HG03097 (cell line): ENCODE measurements at regions not wholly inside any gene's neighbourhood (a gene's known extent, or its start where the extent isn't known, plus 50 kb on each side); places are given as distances from the start of the nearest gene placed in this dataset.
A peak's percentile ranks its signal among the peaks of the same experiment; 100 is the strongest.
"Not testable (repeated sequence)": the region's sequence is repeated elsewhere in the genome, so short reads cannot be mapped to it uniquely, and the experiment has no call there.

Experiments
- ATAC-seq: cut with Tn5 transposase; IDR thresholded peaks from one replicate; pipeline ENCODE4 v1.9.1; 2021; ENCODE audit not compliant: unreplicated experiment, low FRiP score

- ATAC-seq, result no peak
Observed at GRCh38 chr18:23311351-23312121, 141.6 kb upstream of the RIOK3 start.

- no peak for ATAC-seq
Observed at GRCh38 chr18:23313379-23313778, 139.7 kb upstream of the RIOK3 start.

GRCh38 chr18:23314672-23315071 lies 138.4 kb upstream of the RIOK3 start:
- no peak for ATAC-seq

- ATAC-seq, result no peak
Observed at GRCh38 chr18:23316316-23316715, 136.8 kb upstream of the RIOK3 start.

GRCh38 chr18:23316988-23317387 lies 136.1 kb upstream of the RIOK3 start:
- no peak for ATAC-seq

GRCh38 chr18:23317975-23318675 lies 135.0 kb upstream of the RIOK3 start:
- no peak for ATAC-seq

GRCh38 chr18:23320709-23321236 lies 132.3 kb upstream of the RIOK3 start:
- ATAC-seq, result no peak

- no peak for ATAC-seq
Observed at GRCh38 chr18:23321996-23322395, 131.1 kb upstream of the RIOK3 start.

- no peak for ATAC-seq
Observed at GRCh38 chr18:23324056-23324811, 128.9 kb upstream of the RIOK3 start.

GRCh38 chr18:23324861-23325260 lies 128.2 kb upstream of the RIOK3 start:
- no peak for ATAC-seq

- not testable (repeated sequence) for ATAC-seq
Observed at GRCh38 chr18:23329671-23330070, 123.4 kb upstream of the RIOK3 start.

GRCh38 chr18:23330423-23330822 lies 122.7 kb upstream of the RIOK3 start:
- ATAC-seq, result peak; percentile 95

- ATAC-seq, result no peak
Observed at GRCh38 chr18:23331091-23331920, 121.8 kb upstream of the RIOK3 start.

- no peak for ATAC-seq
Observed at GRCh38 chr18:23332356-23332755, 120.7 kb upstream of the RIOK3 start.

GRCh38 chr18:23333827-23334226 lies 119.3 kb upstream of the RIOK3 start:
- ATAC-seq, result no peak

- no peak for ATAC-seq
Observed at GRCh38 chr18:23334569-23334968, 118.5 kb upstream of the RIOK3 start.

GRCh38 chr18:23336101-23336500 lies 117.0 kb upstream of the RIOK3 start:
- no peak for ATAC-seq

- no peak for ATAC-seq
Observed at GRCh38 chr18:23337599-23338444, 115.3 kb upstream of the RIOK3 start.

GRCh38 chr18:23340661-23341060 lies 112.4 kb upstream of the RIOK3 start:
- no peak for ATAC-seq
